ENCODE measurements at regions not wholly inside any gene's neighbourhood (a gene's known extent, or its start where the extent isn't known, plus 50 kb on each side); places are given as distances from the start of the nearest gene placed in this dataset.
"Not testable (repeated sequence)": the region's sequence is repeated elsewhere in the genome, so short reads cannot be mapped to it uniquely, and the experiment has no call there.

DNA sequence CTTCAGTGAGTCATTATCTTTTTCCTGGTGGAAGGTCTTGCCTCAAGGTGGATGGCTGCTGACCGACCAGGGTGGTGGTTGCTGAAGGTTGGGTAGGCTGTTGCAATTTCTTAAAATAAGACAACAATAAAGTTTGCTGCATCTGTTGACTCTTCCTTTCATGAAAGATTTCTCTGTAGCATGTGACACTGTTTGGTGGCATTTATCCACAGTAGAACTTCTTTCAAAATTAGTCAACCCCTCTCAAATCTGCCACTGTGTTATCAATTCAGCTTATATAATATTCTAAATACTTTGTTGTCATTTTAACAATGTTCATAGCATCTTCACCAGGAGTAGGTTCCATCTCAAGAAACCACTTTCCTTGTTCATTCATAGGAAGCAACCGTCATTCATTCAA lies 66.8 kb upstream of the ATXN1 start:
- DNase-seq (ENCODE audit: low read depth), result no peak

DNA sequence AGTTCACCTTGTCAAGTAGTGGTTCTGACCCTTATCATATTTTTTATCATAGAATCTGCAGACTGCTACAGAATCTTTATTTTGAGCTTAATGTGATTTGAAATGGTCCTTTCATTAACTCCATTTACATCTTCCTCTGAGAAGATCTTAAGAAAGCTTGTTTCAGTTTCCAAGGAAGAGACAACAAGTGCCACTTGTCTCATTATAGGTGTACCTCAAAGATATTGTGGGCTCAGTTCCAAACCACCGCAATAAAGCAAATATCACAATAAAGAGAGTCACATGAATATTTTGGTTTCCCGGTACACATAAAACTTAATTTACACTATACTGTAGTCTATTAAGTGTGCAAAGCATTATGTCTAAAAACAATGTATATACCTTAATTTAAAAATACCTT lies 66.4 kb upstream of the ATXN1 start:
- DNase-seq (ENCODE audit: low read depth), result no peak

DNA sequence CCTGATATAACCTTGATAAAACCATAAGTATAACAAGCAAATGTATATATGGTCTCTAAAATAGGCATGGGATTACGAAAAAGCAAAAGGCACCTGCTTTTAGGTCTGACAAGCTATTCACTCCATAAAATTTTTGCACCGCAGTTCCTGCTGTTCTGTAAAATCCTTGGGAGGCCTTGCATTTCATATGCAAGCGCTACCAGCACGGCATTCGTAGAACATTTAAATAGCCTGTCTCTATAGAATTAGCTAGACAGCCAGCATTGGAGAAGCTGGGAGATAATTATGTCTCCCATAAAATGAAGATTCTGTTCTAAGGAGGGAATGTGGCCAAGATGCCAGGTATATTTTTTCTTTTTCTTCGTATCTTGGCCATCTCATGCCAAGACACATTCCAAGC lies 64.5 kb upstream of the ATXN1 start:
- no peak for DNase-seq (ENCODE audit: low read depth)

DNA sequence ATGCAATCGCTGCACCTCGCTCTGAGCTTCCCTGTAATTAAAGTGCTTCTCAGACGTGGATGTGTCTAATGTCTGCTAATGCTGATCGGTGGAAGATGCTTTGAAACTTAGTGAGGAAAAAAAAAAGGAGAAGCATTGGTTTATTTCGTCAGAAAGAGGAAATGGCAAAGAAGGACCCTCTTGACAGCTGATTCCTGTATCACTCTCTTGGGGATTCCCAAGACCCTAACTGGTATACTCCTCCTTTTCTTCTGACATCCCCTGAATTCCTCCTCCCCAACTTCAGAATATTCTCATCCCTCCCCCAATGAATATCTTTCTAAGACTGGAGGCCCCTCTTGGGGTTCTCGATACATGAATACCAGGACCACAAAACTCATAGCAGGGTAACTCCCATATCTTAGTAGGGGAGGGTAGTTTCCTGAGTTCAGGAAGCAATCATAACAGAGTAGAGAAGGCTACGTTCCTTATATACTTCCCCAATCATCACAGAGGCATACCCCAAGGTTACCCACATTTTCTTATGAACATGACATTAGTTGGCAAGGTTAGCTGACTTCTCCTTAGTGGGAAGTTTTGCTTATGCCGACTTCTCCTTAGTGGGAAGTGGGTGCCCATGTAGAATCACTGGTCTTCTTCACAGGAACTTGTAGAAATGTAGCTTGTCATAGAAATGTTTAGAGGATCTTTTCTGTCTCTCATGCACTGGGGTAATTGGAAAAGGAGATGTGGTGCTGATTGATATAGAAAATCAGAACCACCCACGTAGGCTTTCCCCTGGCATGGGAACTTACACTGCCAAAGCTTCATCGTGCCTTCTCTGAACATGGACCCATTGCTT lies 63.8 kb upstream of the ATXN1 start:
- DNase-seq (ENCODE audit: low read depth), result no peak

DNA sequence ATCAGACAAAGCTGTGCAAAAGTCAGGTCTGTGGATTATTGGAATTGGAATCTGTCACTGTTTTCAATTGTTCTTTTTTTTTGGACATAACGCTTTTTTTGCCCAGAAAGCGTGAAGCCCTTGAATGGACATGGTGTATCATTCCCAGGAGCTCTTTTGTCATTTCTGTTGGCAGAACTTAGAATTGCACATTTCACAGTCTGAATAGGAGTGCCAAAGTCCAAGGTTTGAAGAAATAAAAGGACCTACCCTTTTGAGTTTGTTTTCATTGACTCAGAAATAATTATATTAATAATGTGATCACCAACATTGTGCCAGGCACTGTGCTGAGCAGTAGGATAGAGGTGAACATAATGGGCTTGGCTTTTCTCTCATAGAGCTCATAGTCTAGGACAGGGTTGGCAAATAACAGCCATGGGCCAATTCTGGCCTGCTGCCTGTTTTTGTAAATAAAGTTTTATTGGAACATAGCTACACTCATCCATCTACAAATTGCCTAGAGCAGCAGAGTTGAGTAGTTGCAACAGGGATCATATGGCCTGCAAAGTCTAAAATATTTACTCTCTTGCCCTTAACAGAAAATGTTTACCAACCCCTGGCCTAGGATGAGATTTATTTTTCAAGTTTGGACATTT lies 62.6 kb upstream of the ATXN1 start:
- no peak for DNase-seq (ENCODE audit: low read depth)

DNA sequence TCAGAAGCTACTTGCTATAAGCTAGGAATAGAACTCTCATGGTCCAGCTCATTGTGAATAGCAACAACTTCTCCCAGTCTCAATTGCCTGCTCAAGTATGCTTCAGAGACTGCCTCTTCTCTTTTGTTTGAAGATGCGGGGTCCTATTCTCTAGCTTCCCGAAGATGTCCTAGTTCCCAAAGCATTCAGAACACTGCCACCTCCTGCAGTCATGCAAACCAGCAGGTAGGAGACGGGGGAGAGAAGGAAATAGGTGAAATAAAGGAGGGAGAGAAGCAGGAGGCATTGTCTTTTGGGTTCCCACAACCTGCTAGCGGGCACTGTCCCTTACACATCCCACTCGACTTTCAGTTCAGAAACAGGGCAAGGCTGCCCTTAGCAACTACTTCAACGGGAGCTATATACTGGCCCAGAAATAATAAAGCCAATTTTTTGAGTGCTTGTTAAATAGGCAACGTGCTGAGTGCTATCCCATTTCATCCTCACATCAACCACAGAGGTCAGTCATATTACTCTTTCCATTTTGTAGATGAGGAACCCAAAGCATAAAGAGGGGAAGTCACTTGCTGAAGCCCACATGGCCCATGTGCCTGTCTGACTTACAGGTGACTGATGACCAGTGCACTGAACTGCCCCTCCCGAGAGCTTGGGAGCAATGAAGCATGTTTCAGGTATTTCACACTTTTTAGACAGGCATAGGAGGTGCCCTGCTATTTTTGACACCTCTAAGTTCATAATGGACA lies 61.9 kb upstream of the ATXN1 start:
- no peak for DNase-seq (ENCODE audit: low read depth)

DNA sequence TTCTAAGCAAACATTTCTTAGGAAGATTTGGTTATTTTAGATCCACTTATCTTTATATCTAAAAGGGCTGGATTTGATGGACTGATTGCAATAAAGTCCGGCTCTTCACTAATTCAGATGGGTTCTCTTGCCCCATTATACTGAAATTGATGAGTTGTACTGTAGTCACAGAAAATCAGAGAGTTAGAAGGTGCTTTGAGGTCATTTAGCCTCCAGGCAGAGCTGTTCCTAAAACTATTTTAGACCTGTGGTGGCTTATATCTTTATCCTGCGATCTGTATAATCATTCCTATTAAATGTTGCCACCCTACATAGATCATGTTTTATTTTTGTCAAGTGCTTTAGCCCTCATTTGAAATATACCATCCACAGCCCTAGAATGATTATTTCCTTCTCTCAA lies 61.3 kb upstream of the ATXN1 start:
- peak; percentile 74 for DNase-seq (ENCODE audit: low read depth)

DNA sequence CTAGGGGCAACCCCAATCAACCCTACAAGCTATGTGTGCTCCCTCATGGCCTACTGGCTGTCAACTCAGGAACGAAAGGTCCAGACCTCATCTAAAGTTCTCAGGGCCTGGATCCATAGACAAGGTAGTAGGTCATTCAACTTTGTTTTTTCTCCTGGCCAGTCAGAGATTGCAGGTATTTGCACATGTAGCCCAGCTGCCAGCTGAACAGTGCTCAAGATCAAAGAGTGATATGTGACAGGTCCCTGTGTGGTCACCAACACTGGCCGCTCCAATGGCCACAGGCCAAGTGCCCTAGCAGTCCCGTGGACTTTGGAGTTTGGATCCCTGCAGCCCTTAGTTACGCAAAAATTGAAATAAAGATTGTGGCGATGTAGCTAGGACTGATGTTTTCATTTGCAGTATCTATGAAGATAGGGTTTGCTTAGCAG lies 60.6 kb upstream of the ATXN1 start:
- DNase-seq (ENCODE audit: low read depth), result no peak

DNA sequence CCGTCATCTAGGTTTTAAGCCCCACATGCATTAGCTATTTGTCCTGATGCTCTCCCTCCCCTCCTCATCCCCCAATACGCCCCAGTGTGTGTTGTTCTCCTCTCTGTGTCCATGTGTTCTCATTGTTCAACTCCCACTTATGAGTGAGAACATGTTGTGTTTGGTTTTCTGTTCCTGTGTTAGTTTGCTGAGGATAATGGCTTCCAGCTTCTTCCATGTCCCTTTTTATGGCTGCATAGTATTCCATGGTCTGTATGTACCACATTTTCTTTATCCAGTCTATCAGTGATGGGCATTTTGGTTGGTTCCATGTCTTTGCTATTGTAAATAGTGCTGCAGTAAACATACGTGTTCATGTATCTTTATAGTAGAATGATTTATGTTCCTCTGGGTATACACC lies 59.0 kb upstream of the ATXN1 start:
- not testable (repeated sequence) for DNase-seq (ENCODE audit: low read depth)

DNA sequence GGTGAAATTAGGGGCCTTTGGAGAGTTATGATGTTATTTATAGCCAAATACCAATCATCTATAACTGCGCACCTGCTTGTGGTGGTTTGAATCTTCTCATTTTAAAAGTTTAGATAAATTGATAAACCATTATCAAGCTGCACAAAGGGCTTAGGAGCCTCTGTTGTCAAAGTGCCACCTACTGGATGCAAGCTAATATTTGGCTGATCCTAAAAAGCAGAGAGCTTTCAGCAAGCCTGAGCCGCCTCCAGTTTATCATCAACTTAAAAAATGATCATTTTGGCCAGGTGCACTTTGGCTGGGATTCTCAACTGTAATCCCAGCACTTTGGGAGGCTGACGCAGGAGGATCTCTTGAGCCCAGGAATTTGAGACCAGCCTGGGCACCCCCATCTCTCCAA lies 58.5 kb upstream of the ATXN1 start:
- peak; percentile 50 for DNase-seq (ENCODE audit: low read depth)

DNA sequence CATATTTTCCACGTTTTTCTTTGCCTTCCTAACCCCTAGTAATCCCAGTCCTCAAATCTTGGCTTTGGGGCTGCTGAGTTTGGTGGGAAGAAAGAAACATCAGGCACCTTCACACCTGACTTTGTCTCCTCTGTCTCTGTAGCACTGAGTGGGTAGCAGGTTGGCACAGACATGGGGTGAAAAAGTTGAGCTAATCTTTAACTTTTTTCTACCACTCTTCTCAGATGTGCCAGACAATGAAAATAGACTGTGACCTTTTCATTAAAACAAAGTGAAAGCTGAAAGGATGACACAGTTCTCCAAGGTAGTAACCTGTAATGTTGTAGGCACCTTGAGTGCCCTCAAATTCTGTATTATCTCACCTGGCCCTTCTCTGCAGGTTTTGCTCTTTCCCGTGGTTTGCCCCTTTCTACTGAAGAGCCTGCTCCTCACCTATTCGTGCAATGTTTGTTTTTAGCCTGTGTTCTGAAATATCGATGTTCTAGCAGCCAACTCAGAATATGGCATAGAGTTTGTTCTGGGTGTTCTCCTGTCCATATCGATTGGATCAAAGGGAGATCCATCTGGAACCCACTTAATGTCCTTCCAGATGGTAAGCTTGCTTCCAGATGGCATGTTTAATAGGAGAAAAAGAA lies 57.8 kb upstream of the ATXN1 start:
- DNase-seq (ENCODE audit: low read depth), result no peak

DNA sequence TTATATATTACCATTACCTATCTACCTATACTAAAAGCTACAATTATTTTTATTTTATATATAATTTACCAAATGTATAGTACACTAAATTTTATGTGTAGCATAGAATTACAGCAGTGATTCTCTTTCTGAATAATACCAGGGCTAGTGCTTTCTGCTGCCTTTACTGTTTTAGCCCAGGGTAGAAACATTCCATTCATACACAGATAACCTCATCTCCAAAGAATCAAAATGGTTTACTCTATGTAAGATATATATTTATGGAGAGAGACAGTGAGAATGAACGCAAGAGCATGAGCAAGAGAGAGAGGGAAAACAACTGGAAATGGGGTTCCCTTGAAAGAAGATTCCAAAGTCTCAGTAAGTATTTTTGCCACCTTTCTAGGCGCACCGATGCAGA lies 56.3 kb upstream of the ATXN1 start:
- DNase-seq (ENCODE audit: low read depth), result no peak

DNA sequence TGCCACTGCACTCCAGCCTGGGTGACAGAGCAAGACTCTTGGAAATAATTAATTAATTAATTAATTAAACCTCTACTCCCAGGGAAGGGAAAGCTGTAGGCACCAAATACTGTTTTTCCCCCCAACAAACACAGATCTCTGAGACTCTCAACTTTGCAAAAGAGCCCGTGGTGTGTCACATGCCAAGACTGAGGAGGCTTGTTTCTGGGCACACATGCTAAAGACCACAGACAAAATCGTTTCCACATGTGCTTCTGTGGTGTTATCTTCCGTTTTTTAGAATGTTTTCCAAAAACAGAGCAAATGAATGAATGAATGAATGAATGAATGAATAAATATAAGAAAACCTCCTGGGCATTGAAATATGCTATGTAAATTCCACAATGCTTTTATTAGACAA lies 55.6 kb upstream of the ATXN1 start:
- DNase-seq (ENCODE audit: low read depth), result no peak

DNA sequence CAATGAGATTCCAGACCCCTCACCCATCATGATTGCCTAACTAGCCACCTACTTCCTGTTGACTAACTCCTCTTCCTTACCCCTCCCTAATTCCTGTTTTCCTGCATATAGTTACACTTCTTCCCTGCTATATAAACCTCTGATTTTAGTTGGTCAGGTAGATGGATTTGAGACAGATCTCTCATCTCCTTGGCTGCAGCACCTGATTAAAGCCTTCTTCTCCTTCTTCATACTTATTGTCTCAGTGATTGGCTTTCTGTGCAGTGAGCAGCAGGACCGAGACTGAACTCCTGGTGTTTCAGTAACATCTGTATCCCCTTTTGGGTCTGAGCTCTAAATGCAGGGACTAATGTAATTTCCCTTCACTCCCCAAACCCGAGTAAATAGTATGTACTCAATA lies 51.7 kb upstream of the ATXN1 start:
- no peak for DNase-seq (ENCODE audit: low read depth)

DNA sequence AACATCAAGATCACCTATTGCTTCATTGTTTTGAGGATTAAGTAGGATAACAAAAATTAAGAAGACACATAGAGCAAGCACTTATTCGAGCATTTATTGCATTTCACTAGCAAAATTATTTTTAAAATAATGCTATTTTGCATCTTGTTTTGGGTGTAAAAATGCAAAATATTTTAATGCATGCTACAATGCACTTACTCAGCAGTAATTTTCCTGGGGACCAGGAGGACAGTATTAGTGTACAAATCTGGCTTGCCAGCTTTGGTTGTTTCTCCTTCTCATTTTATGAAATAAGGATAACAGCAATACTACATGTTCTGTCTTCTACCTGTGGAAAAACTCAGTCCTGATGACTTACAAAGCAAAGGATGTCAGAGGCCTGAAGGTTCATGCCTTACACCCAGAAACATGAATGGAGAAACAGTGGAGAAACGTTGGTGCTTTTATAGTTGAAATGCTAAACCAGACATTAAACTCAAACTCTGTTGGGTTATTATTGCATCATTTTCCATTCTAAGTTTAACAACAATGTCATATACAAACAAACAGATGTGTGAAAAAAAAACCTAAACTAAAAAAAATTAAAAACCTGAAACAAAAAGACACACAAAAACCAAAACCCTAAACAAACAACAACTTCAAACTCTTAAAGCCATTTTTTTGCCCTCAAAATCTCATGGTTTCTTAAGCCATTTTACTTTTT lies 50.2 kb upstream of the ATXN1 start:
- DNase-seq (ENCODE audit: low read depth), result no peak

All from M059J (cell line).